ENCODE measurements at regions not wholly inside any gene's neighbourhood (a gene's known extent, or its start where the extent isn't known, plus 50 kb on each side); places are given as distances from the start of the nearest gene placed in this dataset.

- no peaks in the 10 kb centered on the region for H3K9me2 ChIP-seq (ENCODE audit: insufficient read depth)
- no peak overlapping the region for H3K9ac ChIP-seq (ENCODE audit: low read length)
- no peak for TF ChIP-seq EZH2phosphoT487 (IDR thresholded peaks at IDR 0.05; ENCODE audit: borderline replicate concordance)
- TF ChIP-seq ATF3 (IDR thresholded peaks at IDR 0.05) = no peak
- TF ChIP-seq SIN3A (IDR thresholded peaks at IDR 0.05; ENCODE audit: low read depth) = no peak
- TF ChIP-seq CBX3 (IDR thresholded peaks at IDR 0.05; ENCODE audit: low read depth) = no peak
- no peak for TF ChIP-seq JUND (IDR thresholded peaks at IDR 0.05)
- no peak for TF ChIP-seq YY1 (IDR thresholded peaks at IDR 0.05; ENCODE audit: extremely low read depth, insufficient replicate concordance, low read depth, low read length)
- TF ChIP-seq, protein P1, sequence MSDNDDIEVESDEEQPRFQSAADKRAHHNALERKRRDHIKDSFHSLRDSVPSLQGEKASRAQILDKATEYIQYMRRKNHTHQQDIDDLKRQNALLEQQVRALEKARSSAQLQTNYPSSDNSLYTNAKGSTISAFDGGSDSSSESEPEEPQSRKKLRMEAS (IDR thresholded peaks at IDR 0.05) = no peak
- TF ChIP-seq ZBTB33 (IDR thresholded peaks at IDR 0.05; ENCODE audit: extremely low read depth, insufficient replicate concordance, low read length) = no peak
- no peak for TF ChIP-seq REST (IDR thresholded peaks at IDR 0.05; ENCODE audit: low read depth)
- TF ChIP-seq RAD21 (IDR thresholded peaks at IDR 0.05; ENCODE audit: low read depth) = no peak
- no peak for TF ChIP-seq ELF1 (IDR thresholded peaks at IDR 0.05; ENCODE audit: borderline replicate concordance, low read depth)
- no peak for TF ChIP-seq SRF (IDR thresholded peaks at IDR 0.05; ENCODE audit: low read depth)
- TF ChIP-seq ZFX (IDR thresholded peaks at IDR 0.05) = no peak
- TF ChIP-seq SP1 (IDR thresholded peaks at IDR 0.05; ENCODE audit: low read depth) = no peak
- no peak for TF ChIP-seq ZNF274 (IDR thresholded peaks at IDR 0.05; ENCODE audit: low read depth, low read length)
- no peak for TF ChIP-seq CEBPB (IDR thresholded peaks at IDR 0.05; ENCODE audit: low read depth)
- ATAC-seq (no peak), DNase-seq (ENCODE audit: low read depth, low spot score) (no peak)
- H3K27ac ChIP-seq (ENCODE audit: low read depth, low read length) = no peak overlapping the region
- CTCF ChIA-PET = no interaction called here
- RAD21 ChIA-PET (ENCODE audit: low non-redundant PET in 1 of 2, low total read pairs in 2 of 2, uncharacterized antibody in 2 of 2, unreplicated experiment in 2 of 2) = no interaction called here
- H3K4me1 ChIP-seq (ENCODE audit: control insufficient read depth in 1 of 2, insufficient read depth in 2 of 2, low read length in 2 of 2) = no peaks in the 10 kb centered on the region
- no peaks in the 10 kb centered on the region for H3K27me3 ChIP-seq (ENCODE audit: insufficient read depth, low read length)
- H4K20me1 ChIP-seq (ENCODE audit: insufficient read depth) = no peaks in the 10 kb centered on the region
- intact Hi-C loops (cut with micrococcal nuclease) = no loop called here
- no peak overlapping the region for H3K4me3 ChIP-seq (replicated peaks in 1 of 2; ENCODE audit: low read depth in 1 of 2, low read length in 2 of 2)
- H3K79me2 ChIP-seq (ENCODE audit: insufficient read depth, low read length) = no peaks in the 10 kb centered on the region
- no peaks in the 10 kb centered on the region for H3K9me3 ChIP-seq (ENCODE audit: control insufficient read depth in 1 of 2, insufficient read depth in 1 of 2, low read depth in 1 of 2, low read length in 2 of 2)
- POLR2A ChIA-PET = no interaction called here
- H2AFZ ChIP-seq (ENCODE audit: low read depth, low read length, poor library complexity, severe bottlenecking) = no peak overlapping the region
- H3K4me2 ChIP-seq (ENCODE audit: low read length) = no peak overlapping the region
- H3K36me3 ChIP-seq (ENCODE audit: control insufficient read depth in 1 of 2, insufficient read depth in 2 of 2, low read length in 2 of 2) = no peaks in the 10 kb centered on the region; a peak in 1 of 4 replicates
- no TSS peak for BruUV-seq (replicated peaks)
Measured at GRCh38 chr16:13638218-13638617, 281.7 kb upstream of the ERCC4 start.
